NT2/D1 (cell line): ENCODE measurements at regions not wholly inside any gene's neighbourhood (a gene's known extent, or its start where the extent isn't known, plus 50 kb on each side); places are given as distances from the start of the nearest gene placed in this dataset.

Experiments
- SUZ12 ChIP-seq: IDR thresholded peaks from 2 replicates; pipeline ENCODE4 v1.6.1; 2011; ENCODE audit not compliant: insufficient read length, insufficient read depth; ENCODE audit errors: extremely low read depth
- ZNF274 ChIP-seq: IDR thresholded peaks from 2 replicates; pipeline ENCODE4 v1.6.1; 2011; ENCODE audit warnings: mild to moderate bottlenecking, low read depth, low read length

DNA sequence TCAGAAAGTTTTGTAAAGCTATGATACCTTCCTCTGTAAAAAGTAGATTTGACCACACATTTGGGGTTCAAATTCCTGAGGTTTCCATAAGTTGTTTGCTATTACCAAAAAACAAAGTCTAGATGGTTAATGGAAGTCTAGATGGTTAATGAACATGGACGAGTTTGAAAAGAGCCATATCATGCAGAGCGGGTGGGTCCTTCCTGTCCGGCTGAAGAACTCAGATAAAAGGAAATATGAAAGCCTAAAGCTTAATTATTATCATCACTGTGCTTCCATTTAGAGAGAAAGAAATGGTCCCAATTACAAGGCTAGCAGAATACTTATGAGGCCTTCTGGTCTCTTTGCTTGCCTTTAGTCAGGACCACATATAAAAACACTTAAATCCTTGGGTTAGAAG lies 132.1 kb upstream of the SATB1 start:
- TF ChIP-seq SUZ12 = no peak
- TF ChIP-seq ZNF274 = no peak
